ENCODE measurements at regions not wholly inside any gene's neighbourhood (a gene's known extent, or its start where the extent isn't known, plus 50 kb on each side); places are given as distances from the start of the nearest gene placed in this dataset.

DNA sequence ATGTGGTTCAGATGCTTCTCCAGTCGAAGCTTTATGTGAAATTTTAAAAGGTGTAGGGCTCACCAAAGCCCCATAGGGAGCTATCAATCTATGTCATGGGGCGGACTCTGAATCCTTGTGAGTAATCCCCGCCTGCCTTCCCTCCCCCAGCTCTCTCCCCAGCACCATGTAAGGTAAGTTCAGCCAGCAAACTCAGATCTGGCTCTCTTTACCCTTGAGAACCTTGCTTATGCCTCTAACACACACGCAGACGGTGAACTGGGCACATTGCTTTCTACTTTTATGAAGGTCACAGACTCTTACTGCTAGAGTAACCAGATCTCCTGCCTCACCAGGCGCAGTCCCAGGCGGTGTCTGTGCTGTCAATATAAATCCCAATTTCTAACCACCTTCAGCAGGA, 82.6 kb upstream of the CNKSR3 start:
- no peaks in the 10 kb centered on the region for H3K9me3 ChIP-seq
- 79 to 92% (median 87%) methylated on average over 7 of the region's 7 CpGs for WGBS, 5 donors
- no peaks in the 10 kb centered on the region for H3K27me3 ChIP-seq (replicated peaks in 1 of 7)
- no peak for DNase-seq
- intact Hi-C loops (cut with DNase I; ENCODE audit: low total_unique reads), result no loop called here
- TF ChIP-seq POLR2A (IDR thresholded peaks at IDR 0.05), result no peak
- no peak for TF ChIP-seq POLR2AphosphoS5 (IDR thresholded peaks at IDR 0.05)
- TF ChIP-seq, protein P1, sequence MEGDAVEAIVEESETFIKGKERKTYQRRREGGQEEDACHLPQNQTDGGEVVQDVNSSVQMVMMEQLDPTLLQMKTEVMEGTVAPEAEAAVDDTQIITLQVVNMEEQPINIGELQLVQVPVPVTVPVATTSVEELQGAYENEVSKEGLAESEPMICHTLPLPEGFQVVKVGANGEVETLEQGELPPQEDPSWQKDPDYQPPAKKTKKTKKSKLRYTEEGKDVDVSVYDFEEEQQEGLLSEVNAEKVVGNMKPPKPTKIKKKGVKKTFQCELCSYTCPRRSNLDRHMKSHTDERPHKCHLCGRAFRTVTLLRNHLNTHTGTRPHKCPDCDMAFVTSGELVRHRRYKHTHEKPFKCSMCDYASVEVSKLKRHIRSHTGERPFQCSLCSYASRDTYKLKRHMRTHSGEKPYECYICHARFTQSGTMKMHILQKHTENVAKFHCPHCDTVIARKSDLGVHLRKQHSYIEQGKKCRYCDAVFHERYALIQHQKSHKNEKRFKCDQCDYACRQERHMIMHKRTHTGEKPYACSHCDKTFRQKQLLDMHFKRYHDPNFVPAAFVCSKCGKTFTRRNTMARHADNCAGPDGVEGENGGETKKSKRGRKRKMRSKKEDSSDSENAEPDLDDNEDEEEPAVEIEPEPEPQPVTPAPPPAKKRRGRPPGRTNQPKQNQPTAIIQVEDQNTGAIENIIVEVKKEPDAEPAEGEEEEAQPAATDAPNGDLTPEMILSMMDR (IDR thresholded peaks at IDR 0.05 in 8 of 11, conservative IDR thresholded peaks at IDR 0.05 in 3 of 11), result no peak
- no peak overlapping the region for H3K4me3 ChIP-seq
- no peaks in the 10 kb centered on the region for H3K36me3 ChIP-seq
- H3K4me1 ChIP-seq, result no peaks in the 10 kb centered on the region
- H3K27ac ChIP-seq, result no peak overlapping the region

DNA sequence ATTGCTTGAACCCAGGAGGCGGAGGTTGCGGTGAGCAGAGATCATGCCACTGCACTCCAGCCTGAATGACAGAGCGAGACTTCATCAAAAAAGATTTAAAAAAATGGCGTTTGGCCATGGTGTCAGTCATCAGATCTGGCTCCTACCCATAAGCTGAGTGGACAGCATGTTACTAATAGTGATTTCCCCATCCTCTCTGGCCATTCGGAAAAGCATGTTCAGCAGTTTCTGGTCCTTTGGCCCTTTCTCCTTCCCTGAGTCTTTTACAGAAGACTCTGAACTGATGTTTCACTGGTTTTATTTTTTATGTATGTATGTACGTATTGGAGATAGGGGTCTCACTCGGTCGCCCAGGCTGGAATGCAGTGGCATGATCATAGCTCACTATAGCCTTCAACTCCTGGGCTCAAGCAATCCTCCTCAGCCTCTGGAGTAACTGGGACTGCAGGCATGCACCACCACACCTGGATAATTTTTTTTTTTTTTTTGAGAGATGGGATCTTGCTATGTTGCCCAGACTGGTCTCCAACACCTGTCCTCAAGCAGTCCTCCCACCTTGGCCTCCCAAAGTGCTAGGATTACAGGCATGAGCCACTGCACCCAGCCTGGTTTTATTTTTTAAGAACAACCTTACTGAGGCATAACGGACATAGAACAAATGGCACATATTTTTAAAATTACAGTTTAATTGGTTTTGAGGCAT, 84.2 kb upstream of the CNKSR3 start:
- Histone ChIP-seq H3K27me3 (replicated peaks in 1 of 7) (no peaks in the 10 kb centered on the region), H3K27ac (no peak overlapping the region), H3K4me3 (no peak overlapping the region), H3K36me3 (no peaks in the 10 kb centered on the region), H3K9me3 (no peaks in the 10 kb centered on the region), H3K4me1 (no peaks in the 10 kb centered on the region)
- no peak for TF ChIP-seq POLR2A (IDR thresholded peaks at IDR 0.05)
- TF ChIP-seq, protein P1 (IDR thresholded peaks at IDR 0.05 in 8 of 11, conservative IDR thresholded peaks at IDR 0.05 in 3 of 11), result no peak
- TF ChIP-seq POLR2AphosphoS5 (IDR thresholded peaks at IDR 0.05), result no peak
- intact Hi-C loops (cut with DNase I; ENCODE audit: low total_unique reads), result no loop called here
- no peak for DNase-seq
- WGBS, 5 donors, result 86 to 94% (median 93%) methylated on average over 9 of the region's 9 CpGs

DNA sequence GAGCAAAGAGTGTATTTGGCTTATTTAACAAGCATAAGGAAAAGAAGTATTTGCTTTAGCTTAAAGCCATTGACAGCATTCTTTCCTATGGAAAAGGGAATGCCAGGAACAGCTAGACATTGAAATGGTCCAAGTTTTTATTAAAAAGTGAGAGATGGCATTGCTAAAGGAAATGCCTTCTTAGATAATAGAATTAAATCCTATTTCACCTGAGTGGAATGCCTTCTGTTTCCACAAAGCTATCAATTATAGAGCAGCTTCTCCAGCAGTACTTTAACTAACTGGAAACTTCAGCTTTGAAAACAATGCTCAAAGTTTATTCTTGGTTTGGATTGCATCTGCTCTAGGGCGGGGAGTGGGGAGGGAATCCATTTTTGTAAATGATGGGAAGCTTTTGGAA, 85.1 kb upstream of the CNKSR3 start:
- TF ChIP-seq POLR2AphosphoS5 (IDR thresholded peaks at IDR 0.05) (no peak), POLR2A (IDR thresholded peaks at IDR 0.05) (no peak)
- TF ChIP-seq, protein P1 (IDR thresholded peaks at IDR 0.05 in 8 of 11, conservative IDR thresholded peaks at IDR 0.05 in 3 of 11), result no peak
- 71 to 93% (median 87%) methylated on average over 1 of the region's 1 CpG for WGBS, 5 donors
- H3K4me3 ChIP-seq, result no peak overlapping the region
- intact Hi-C loops (cut with DNase I; ENCODE audit: low total_unique reads), result no loop called here
- no peaks in the 10 kb centered on the region for H3K4me1 ChIP-seq
- no peaks in the 10 kb centered on the region for H3K36me3 ChIP-seq
- H3K27ac ChIP-seq, result no peak overlapping the region
- no peaks in the 10 kb centered on the region for H3K9me3 ChIP-seq
- H3K27me3 ChIP-seq (replicated peaks in 1 of 7), result no peaks in the 10 kb centered on the region
- no peak for DNase-seq

DNA sequence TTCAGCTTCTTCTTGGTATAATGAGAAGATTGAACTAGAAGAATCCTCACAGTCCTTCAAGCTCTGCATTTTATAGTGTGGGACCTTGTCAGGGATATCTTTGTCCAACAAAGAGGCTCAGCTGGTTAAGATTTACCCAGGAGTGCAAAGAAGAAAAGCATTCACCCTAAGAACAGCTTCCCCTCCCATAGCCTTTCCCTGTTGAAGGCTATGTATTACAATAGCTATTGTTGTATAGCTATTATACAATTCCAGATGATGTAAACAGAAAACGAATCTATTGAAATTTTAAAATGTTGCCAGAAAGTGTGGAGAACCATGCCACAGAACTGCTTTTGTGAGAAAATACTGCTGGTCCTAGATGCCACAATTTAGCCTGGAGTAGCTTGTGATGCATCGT, 85.5 kb upstream of the CNKSR3 start:
- Histone ChIP-seq H3K9me3 (no peaks in the 10 kb centered on the region), H3K4me3 (no peak overlapping the region), H3K4me1 (no peaks in the 10 kb centered on the region), H3K27me3 (replicated peaks in 1 of 7) (no peaks in the 10 kb centered on the region), H3K36me3 (no peaks in the 10 kb centered on the region), H3K27ac (no peak overlapping the region)
- intact Hi-C loops (cut with DNase I; ENCODE audit: low total_unique reads), result no loop called here
- 76 to 97% (median 95%) methylated on average over 2 of the region's 2 CpGs for WGBS, 5 donors
- DNase-seq, result no peak
- TF ChIP-seq POLR2AphosphoS5 (IDR thresholded peaks at IDR 0.05) (no peak), POLR2A (IDR thresholded peaks at IDR 0.05) (no peak)
- TF ChIP-seq, protein P1 (IDR thresholded peaks at IDR 0.05 in 8 of 11, conservative IDR thresholded peaks at IDR 0.05 in 3 of 11), result no peak
